ENCODE measurements at regions not wholly inside any gene's neighbourhood (a gene's known extent, or its start where the extent isn't known, plus 50 kb on each side); places are given as distances from the start of the nearest gene placed in this dataset.

- TF ChIP-seq CTCF (IDR thresholded peaks at IDR 0.05), result no peak
- TF ChIP-seq POLR2A (IDR thresholded peaks at IDR 0.05), result no peak
Measured at GRCh38 chr16:79347277-79347676, 253.3 kb downstream of the MAF start.

Data from adrenal gland (tissue), 5 donors.